Loucy (cell line): ENCODE measurements at regions not wholly inside any gene's neighbourhood (a gene's known extent, or its start where the extent isn't known, plus 50 kb on each side); places are given as distances from the start of the nearest gene placed in this dataset.

ENCODE experiments used
- H2AFZ ChIP-seq: fragments of 200-600 bp; sonication (generic); 2 replicates; pipeline ENCODE4 v1.6.0; 2016; ENCODE audit warnings: antibody characterized with exemption, mild to moderate bottlenecking, low read length, moderate library complexity
- H3F3A ChIP-seq: fragments of 200-600 bp; 2 replicates; pipeline ENCODE4 v1.6.0; 2016; ENCODE audit warnings: antibody characterized with exemption, low read depth, mild to moderate bottlenecking
- H3K27me3 ChIP-seq: fragments of 200-600 bp; sonication (generic); 2 replicates; pipeline ENCODE4 v1.6.1; 2014; ENCODE audit warnings: low read length, mild to moderate bottlenecking; ENCODE audit not compliant: insufficient read depth, poor library complexity, severe bottlenecking
- H3K36me3 ChIP-seq: fragments of 200-600 bp; sonication (generic); 2 replicates; pipeline ENCODE4 v1.6.1; 2016; ENCODE audit warnings: low read length; ENCODE audit not compliant: insufficient read depth
- H3K4me1 ChIP-seq: fragments of 200-600 bp; sonication (generic); 2 replicates; pipeline ENCODE4 v1.5.1; 2014; ENCODE audit warnings: low read length, mild to moderate bottlenecking; ENCODE audit not compliant: insufficient read depth, poor library complexity, severe bottlenecking
- H3K4me2 ChIP-seq: fragments of 200-600 bp; sonication (generic); 2 replicates; pipeline ENCODE4 v1.6.0; 2014; ENCODE audit warnings: antibody characterized with exemption, low read length, low read depth, mild to moderate bottlenecking; ENCODE audit not compliant: poor library complexity, severe bottlenecking
- H3K4me3 ChIP-seq: fragments of 200-600 bp; sonication (generic); 2 replicates; pipeline ENCODE4 v1.5.1; 2014; ENCODE audit warnings: low read length, mild to moderate bottlenecking, mixed read lengths; ENCODE audit not compliant: poor library complexity, severe bottlenecking
- H3K79me2 ChIP-seq: fragments of 200-600 bp; sonication (generic); 2 replicates; pipeline ENCODE4 v1.6.1; 2014; ENCODE audit warnings: low read length; ENCODE audit not compliant: insufficient read depth
- H3K9ac ChIP-seq: fragments of 200-600 bp; sonication (generic); 2 replicates; pipeline ENCODE4 v1.6.0; 2014; ENCODE audit warnings: mild to moderate bottlenecking, low read depth, low read length, moderate library complexity; ENCODE audit not compliant: poor library complexity, severe bottlenecking
- H3K9me2 ChIP-seq: fragments of 200-600 bp; sonication (generic); replicated peaks from 2 replicates; pipeline ENCODE4 v1.6.1; 2016; ENCODE audit warnings: low read depth, low read length, mixed read lengths
- H3K9me3 ChIP-seq: fragments of 200-600 bp; sonication (generic); 2 replicates; pipeline ENCODE4 v1.6.1; 2014; ENCODE audit warnings: mild to moderate bottlenecking, antibody characterized with exemption, low read length, low read depth; ENCODE audit not compliant: insufficient read depth
- H4K20me1 ChIP-seq: fragments of 200-600 bp; sonication (generic); 2 replicates; pipeline ENCODE4 v1.6.0; 2014; ENCODE audit warnings: antibody characterized with exemption, low read length, mild to moderate bottlenecking; ENCODE audit not compliant: insufficient read depth, poor library complexity, severe bottlenecking
- EZH2phosphoT487 ChIP-seq: fragments of 200-600 bp; IDR thresholded peaks from 2 replicates; pipeline ENCODE4 v1.6.1; 2018; ENCODE audit warnings: antibody characterized with exemption, mild to moderate bottlenecking, moderate library complexity, borderline replicate concordance
- TF ChIP-seq, protein P1 (sequence below): fragments of 200-600 bp; sonication (generic); conservative IDR thresholded peaks from 2 replicates; pipeline ENCODE4 v1.5.1; 2014; ENCODE audit warnings: mild to moderate bottlenecking, antibody characterized with exemption, low read length

DNA sequence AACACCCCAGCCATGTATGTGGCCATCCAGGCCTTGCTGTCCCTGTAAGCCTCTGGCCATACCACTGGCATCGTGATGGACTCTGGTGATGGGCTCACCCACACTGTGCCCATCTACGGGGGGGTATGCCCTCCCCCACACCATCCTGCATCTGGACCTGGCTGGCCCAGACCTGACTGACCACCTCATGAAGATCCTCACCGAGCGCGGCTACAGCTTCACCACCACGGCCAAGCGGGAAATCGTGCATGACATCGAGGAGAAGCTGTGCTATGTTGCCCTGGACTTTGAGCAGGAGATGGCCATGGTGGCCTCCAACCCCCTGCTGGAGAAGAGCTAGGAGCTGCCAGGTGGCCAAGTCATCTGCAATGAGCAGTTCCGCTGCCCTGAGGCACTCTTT is 80.4 kb upstream of the ZCCHC2 start:
- H4K20me1 ChIP-seq = no peaks in the 10 kb centered on the region
- no peaks in the 10 kb centered on the region for H3K9me2 ChIP-seq
- no peak overlapping the region for H3K4me2 ChIP-seq
- H3K36me3 ChIP-seq = no peaks in the 10 kb centered on the region
- H3K4me1 ChIP-seq = no peaks in the 10 kb centered on the region
- no peaks in the 10 kb centered on the region for H3K79me2 ChIP-seq
- no peak overlapping the region for H3K9ac ChIP-seq
- H3K9me3 ChIP-seq = no peaks in the 10 kb centered on the region
- TF ChIP-seq, protein P1, sequence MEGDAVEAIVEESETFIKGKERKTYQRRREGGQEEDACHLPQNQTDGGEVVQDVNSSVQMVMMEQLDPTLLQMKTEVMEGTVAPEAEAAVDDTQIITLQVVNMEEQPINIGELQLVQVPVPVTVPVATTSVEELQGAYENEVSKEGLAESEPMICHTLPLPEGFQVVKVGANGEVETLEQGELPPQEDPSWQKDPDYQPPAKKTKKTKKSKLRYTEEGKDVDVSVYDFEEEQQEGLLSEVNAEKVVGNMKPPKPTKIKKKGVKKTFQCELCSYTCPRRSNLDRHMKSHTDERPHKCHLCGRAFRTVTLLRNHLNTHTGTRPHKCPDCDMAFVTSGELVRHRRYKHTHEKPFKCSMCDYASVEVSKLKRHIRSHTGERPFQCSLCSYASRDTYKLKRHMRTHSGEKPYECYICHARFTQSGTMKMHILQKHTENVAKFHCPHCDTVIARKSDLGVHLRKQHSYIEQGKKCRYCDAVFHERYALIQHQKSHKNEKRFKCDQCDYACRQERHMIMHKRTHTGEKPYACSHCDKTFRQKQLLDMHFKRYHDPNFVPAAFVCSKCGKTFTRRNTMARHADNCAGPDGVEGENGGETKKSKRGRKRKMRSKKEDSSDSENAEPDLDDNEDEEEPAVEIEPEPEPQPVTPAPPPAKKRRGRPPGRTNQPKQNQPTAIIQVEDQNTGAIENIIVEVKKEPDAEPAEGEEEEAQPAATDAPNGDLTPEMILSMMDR = no peak
- TF ChIP-seq EZH2phosphoT487 = no peak
- H3K4me3 ChIP-seq = no peak overlapping the region
- H3K27me3 ChIP-seq = no peaks in the 10 kb centered on the region
- no peak overlapping the region for H2AFZ ChIP-seq
- H3F3A ChIP-seq = no peaks in the 10 kb centered on the region

DNA sequence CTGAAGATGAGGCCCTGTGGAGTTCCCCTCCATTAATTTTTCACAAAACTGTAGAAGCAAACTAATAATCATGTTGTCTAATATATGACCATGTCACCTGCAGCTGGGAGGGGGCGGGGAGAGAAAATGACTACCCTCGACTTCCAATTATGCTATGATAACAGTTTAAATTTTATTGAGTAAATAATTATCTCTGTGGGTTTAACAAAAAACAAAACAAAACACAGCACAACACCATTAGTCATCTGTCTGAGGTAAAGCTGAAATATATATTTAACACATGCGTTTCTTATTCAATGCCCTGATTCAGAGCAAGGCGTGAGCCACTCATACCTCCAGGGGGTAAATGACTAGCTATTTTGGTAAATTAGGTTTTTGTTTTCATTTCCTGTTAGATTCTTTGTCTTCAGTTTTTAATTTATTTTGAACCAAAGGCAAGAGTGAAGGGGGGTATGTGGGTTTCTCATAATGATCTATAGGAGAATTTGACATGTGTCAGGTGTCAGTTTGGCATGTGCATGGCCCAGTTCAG is 77.4 kb upstream of the ZCCHC2 start:
- TF ChIP-seq EZH2phosphoT487 = no peak
- TF ChIP-seq, protein P1 = no peak
- Histone ChIP-seq H3K4me2 (no peak overlapping the region), H2AFZ (no peak overlapping the region), H3K4me3 (no peak overlapping the region), H3K79me2 (no peaks in the 10 kb centered on the region), H3K27me3 (no peaks in the 10 kb centered on the region), H3K9me2 (no peaks in the 10 kb centered on the region), H4K20me1 (no peaks in the 10 kb centered on the region), H3K4me1 (no peaks in the 10 kb centered on the region), H3K9me3 (no peaks in the 10 kb centered on the region), H3K9ac (no peak overlapping the region), H3F3A (no peaks in the 10 kb centered on the region), H3K36me3 (no peaks in the 10 kb centered on the region)

DNA sequence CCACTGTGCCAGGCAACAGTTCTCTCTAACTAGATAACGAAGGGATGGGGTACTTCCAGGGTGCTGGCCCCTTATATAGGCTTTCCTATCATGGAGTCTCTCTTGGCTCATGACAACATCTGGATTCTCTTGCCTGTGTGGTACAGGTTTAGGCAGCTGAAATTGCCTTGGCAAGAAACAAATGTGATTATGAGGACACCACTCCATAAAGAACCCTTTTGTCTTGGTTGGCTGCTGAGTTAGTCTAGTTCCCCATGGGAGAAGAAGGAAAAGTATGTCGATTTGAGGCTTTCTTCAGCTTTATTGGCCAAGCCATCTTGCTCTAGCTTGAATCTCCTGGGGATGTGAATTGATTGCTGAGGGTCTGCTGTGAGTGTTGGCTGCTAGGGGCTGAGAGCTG is 76.3 kb upstream of the ZCCHC2 start:
- TF ChIP-seq, protein P1 = no peak
- no peak for TF ChIP-seq EZH2phosphoT487
- no peaks in the 10 kb centered on the region for H3K79me2 ChIP-seq
- no peaks in the 10 kb centered on the region for H3K9me2 ChIP-seq
- H3K9me3 ChIP-seq = no peaks in the 10 kb centered on the region
- no peaks in the 10 kb centered on the region for H3K36me3 ChIP-seq
- no peak overlapping the region for H3K4me2 ChIP-seq
- no peaks in the 10 kb centered on the region for H3F3A ChIP-seq
- no peaks in the 10 kb centered on the region for H3K4me1 ChIP-seq
- no peak overlapping the region for H2AFZ ChIP-seq
- H4K20me1 ChIP-seq = no peaks in the 10 kb centered on the region
- no peak overlapping the region for H3K9ac ChIP-seq
- H3K27me3 ChIP-seq = no peaks in the 10 kb centered on the region
- H3K4me3 ChIP-seq = no peak overlapping the region
